ENCODE measurements at regions not wholly inside any gene's neighbourhood (a gene's known extent, or its start where the extent isn't known, plus 50 kb on each side); places are given as distances from the start of the nearest gene placed in this dataset.

DNA sequence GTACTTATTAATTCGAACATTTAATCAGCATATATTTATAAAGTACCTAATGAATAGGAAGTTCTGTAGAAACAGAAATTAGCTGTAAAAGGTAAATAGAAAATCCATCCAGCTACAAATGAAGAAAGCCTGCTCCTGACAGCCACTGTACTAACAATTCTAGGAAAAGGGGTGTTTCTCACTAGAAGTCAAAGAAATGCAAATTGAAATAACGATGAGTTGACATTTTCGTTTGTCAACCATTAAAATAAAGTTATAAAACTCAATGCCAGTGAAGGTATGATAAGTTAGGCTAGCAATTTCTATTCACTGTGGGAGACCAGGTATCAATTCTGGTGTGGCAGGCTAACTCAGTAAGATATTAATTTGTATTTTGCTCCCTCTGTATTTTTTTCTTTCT is 198.0 kb downstream of the ARL4C start:
- H3K4me1 ChIP-seq (ENCODE audit: insufficient read depth, low read length, poor library complexity, severe bottlenecking): peaks cover 10% of the 10 kb centered on the region
- no peak overlapping the region for H3K9ac ChIP-seq (ENCODE audit: low read depth, low read length, poor library complexity, severe bottlenecking)
- TF ChIP-seq EZH2phosphoT487 (IDR thresholded peaks at IDR 0.05; ENCODE audit: borderline replicate concordance): no peak
- TF ChIP-seq, protein P1, sequence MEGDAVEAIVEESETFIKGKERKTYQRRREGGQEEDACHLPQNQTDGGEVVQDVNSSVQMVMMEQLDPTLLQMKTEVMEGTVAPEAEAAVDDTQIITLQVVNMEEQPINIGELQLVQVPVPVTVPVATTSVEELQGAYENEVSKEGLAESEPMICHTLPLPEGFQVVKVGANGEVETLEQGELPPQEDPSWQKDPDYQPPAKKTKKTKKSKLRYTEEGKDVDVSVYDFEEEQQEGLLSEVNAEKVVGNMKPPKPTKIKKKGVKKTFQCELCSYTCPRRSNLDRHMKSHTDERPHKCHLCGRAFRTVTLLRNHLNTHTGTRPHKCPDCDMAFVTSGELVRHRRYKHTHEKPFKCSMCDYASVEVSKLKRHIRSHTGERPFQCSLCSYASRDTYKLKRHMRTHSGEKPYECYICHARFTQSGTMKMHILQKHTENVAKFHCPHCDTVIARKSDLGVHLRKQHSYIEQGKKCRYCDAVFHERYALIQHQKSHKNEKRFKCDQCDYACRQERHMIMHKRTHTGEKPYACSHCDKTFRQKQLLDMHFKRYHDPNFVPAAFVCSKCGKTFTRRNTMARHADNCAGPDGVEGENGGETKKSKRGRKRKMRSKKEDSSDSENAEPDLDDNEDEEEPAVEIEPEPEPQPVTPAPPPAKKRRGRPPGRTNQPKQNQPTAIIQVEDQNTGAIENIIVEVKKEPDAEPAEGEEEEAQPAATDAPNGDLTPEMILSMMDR (conservative IDR thresholded peaks at IDR 0.05; ENCODE audit: low read length): no peak
- no peaks in the 10 kb centered on the region for H3K9me3 ChIP-seq (ENCODE audit: insufficient read depth, low read depth, low read length)
- H3K79me2 ChIP-seq (ENCODE audit: insufficient read depth, low read length): no peaks in the 10 kb centered on the region
- no peaks in the 10 kb centered on the region for H4K20me1 ChIP-seq (ENCODE audit: insufficient read depth, low read length, poor library complexity, severe bottlenecking)
- no peak overlapping the region for H3K4me2 ChIP-seq (ENCODE audit: low read depth, low read length, poor library complexity, severe bottlenecking)
- no peak overlapping the region for H3K4me3 ChIP-seq (ENCODE audit: low read length, poor library complexity, severe bottlenecking)
- H3K27me3 ChIP-seq (ENCODE audit: insufficient read depth, low read length, poor library complexity, severe bottlenecking): no peaks in the 10 kb centered on the region
- H3K9me2 ChIP-seq (replicated peaks; ENCODE audit: low read depth, low read length): no peaks in the 10 kb centered on the region
- H2AFZ ChIP-seq (ENCODE audit: low read length): peak overlapping the region; percentile 13; the same call in 1 of the 2 replicates
- no peaks in the 10 kb centered on the region for H3F3A ChIP-seq (ENCODE audit: low read depth)
- no peaks in the 10 kb centered on the region for H3K36me3 ChIP-seq (ENCODE audit: insufficient read depth, low read length)

DNA sequence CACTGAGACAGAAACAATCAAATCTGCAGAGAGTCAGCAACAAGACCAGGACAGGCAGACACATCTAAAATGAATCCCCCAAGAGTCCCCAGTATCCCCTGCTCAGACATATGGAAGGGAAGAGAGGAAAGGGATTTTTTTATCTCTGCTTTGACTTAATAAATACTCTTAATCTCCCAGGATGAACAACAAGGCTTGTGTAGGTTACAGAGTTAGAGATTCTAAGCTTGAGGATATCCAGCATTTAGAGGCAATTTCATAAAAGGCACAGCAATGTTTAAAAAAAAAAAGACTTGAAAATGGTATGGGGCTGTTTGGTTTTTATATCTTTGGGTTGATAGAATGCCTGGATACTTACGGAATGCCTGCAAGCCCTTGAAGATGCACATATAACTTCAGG is 199.9 kb downstream of the ARL4C start:
- Histone ChIP-seq H3K9me3 (ENCODE audit: insufficient read depth, low read depth, low read length) (no peaks in the 10 kb centered on the region), H3K9me2 (replicated peaks; ENCODE audit: low read depth, low read length) (no peaks in the 10 kb centered on the region), H2AFZ (ENCODE audit: low read length) (no peak overlapping the region), H3K27me3 (ENCODE audit: insufficient read depth, low read length, poor library complexity, severe bottlenecking) (no peaks in the 10 kb centered on the region), H3K79me2 (ENCODE audit: insufficient read depth, low read length) (no peaks in the 10 kb centered on the region), H3K36me3 (ENCODE audit: insufficient read depth, low read length) (no peaks in the 10 kb centered on the region), H3K9ac (ENCODE audit: low read depth, low read length, poor library complexity, severe bottlenecking) (no peak overlapping the region), H3F3A (ENCODE audit: low read depth) (peaks cover 12% of the 10 kb centered on the region), H3K4me2 (ENCODE audit: low read depth, low read length, poor library complexity, severe bottlenecking) (no peak overlapping the region), H3K4me3 (ENCODE audit: low read length, poor library complexity, severe bottlenecking) (no peak overlapping the region), H3K4me1 (ENCODE audit: insufficient read depth, low read length, poor library complexity, severe bottlenecking) (peaks cover 27% of the 10 kb centered on the region), H4K20me1 (ENCODE audit: insufficient read depth, low read length, poor library complexity, severe bottlenecking) (no peaks in the 10 kb centered on the region)
- no peak for TF ChIP-seq EZH2phosphoT487 (IDR thresholded peaks at IDR 0.05; ENCODE audit: borderline replicate concordance)
- TF ChIP-seq, protein P1 (conservative IDR thresholded peaks at IDR 0.05; ENCODE audit: low read length): no peak

DNA sequence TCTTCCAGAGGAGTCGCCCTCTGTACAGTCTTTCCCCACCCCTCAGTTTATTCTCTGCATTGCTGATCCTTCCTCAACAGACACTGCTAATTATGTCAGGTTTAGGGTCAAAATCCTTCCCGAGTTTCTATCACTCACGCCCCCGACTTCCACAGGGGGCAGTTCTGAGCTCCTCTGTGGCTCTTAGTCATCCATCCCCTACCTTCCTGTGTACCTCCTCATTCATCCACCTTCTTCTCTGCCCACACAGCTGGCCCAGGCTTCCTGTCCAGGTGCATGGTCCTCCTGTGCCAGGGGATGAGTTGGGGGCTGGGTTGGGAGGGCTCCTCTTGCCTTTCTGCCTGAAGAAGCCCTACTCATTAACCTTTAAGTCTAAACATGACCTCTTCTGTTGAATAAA is 202.9 kb downstream of the ARL4C start:
- H3F3A ChIP-seq (ENCODE audit: low read depth): peaks cover 25% of the 10 kb centered on the region
- no peaks in the 10 kb centered on the region for H3K36me3 ChIP-seq (ENCODE audit: insufficient read depth, low read length)
- H3K4me1 ChIP-seq (ENCODE audit: insufficient read depth, low read length, poor library complexity, severe bottlenecking): peaks cover 57% of the 10 kb centered on the region
- H3K9me2 ChIP-seq (replicated peaks; ENCODE audit: low read depth, low read length): no peaks in the 10 kb centered on the region
- H4K20me1 ChIP-seq (ENCODE audit: insufficient read depth, low read length, poor library complexity, severe bottlenecking): no peaks in the 10 kb centered on the region
- H2AFZ ChIP-seq (ENCODE audit: low read length): no peak overlapping the region
- no peaks in the 10 kb centered on the region for H3K79me2 ChIP-seq (ENCODE audit: insufficient read depth, low read length)
- peak overlapping the region; percentile 86 for H3K4me2 ChIP-seq (ENCODE audit: low read depth, low read length, poor library complexity, severe bottlenecking)
- H3K9me3 ChIP-seq (ENCODE audit: insufficient read depth, low read depth, low read length): no peaks in the 10 kb centered on the region
- H3K27me3 ChIP-seq (ENCODE audit: insufficient read depth, low read length, poor library complexity, severe bottlenecking): no peaks in the 10 kb centered on the region
- H3K4me3 ChIP-seq (ENCODE audit: low read length, poor library complexity, severe bottlenecking): peak overlapping the region; percentile 56
- TF ChIP-seq EZH2phosphoT487 (IDR thresholded peaks at IDR 0.05; ENCODE audit: borderline replicate concordance): no peak
- TF ChIP-seq, protein P1 (conservative IDR thresholded peaks at IDR 0.05; ENCODE audit: low read length): peak; percentile 58
- no peak overlapping the region for H3K9ac ChIP-seq (ENCODE audit: low read depth, low read length, poor library complexity, severe bottlenecking)

All from Loucy (cell line).